Endothelial cell of umbilical vein (primary cell): ENCODE measurements at regions not wholly inside any gene's neighbourhood (a gene's known extent, or its start where the extent isn't known, plus 50 kb on each side); places are given as distances from the start of the nearest gene placed in this dataset.

Source experiments
- BruUV-seq: library from RNA; stranded (reverse); fragments of 400-500 nt; replicated peaks from 2 replicates; lab custom pipeline; 2021; lab: Mats Ljungman, UMichigan
- CTCF ChIA-PET: fragments of 300-600, 350-600 bp; sonication (Branson Sonifier 250); formaldehyde crosslinking; loops from one replicate; lab custom pipeline; 2021; ENCODE audit warnings: antibody characterized with exemption, inconsistent platforms; lab: Charles Lee
- POLR2A ChIA-PET: fragments of 300-600, 350-600 bp; sonication (Branson Sonifier 250); formaldehyde crosslinking; loops from one replicate; lab custom pipeline; 2021; ENCODE audit warnings: antibody characterized with exemption, inconsistent platforms; lab: Charles Lee
- DNase-seq: peaks from one replicate; pipeline ENCODE4 v3.0.0-alpha.2; 2011; ENCODE audit warnings: low read depth, low spot score
- FAIRE-seq: peaks from 2 replicates; lab custom pipeline; 2011; peaks lifted over from hg19 to GRCh38; lab: Jason Lieb, UNC
- H2AFZ ChIP-seq: 2 replicates; pipeline ENCODE4 v1.6.0; 2012; ENCODE audit warnings: low read depth, low read length, control low read depth, inconsistent platforms
- H3K27ac ChIP-seq: 2 replicates; pipeline ENCODE4 v1.5.1; 2011; ENCODE audit warnings: low read depth, mild to moderate bottlenecking, control low read depth, low read length, moderate library complexity; ENCODE audit not compliant: insufficient read depth
- H3K27me3 ChIP-seq, 2 experiments: 2 replicates each; pipeline versions ENCODE4 v1.6.0 to v1.6.1; 2011; ENCODE audit warnings: low read length in 2 of 2, mixed read lengths in 1 of 2; ENCODE audit not compliant: control insufficient read depth in 2 of 2, insufficient read depth in 2 of 2
- H3K36me3 ChIP-seq, 2 experiments: 2 replicates in 1 of 2; 3 replicates in 1 of 2; pipeline ENCODE4 v1.5.1; 2011; ENCODE audit warnings: low read length in 2 of 2, mild to moderate bottlenecking in 1 of 2, moderate library complexity in 1 of 2; ENCODE audit not compliant: control insufficient read depth in 2 of 2, insufficient read depth in 2 of 2; ENCODE audit errors: extremely low read depth in 1 of 2
- H3K4me1 ChIP-seq: 3 replicates; pipeline ENCODE4 v1.5.1; 2011; ENCODE audit warnings: mild to moderate bottlenecking, low read length; ENCODE audit not compliant: control insufficient read depth, insufficient read depth; ENCODE audit errors: extremely low read depth
- H3K4me2 ChIP-seq: 2 replicates; pipeline ENCODE4 v1.6.1; 2011; ENCODE audit warnings: low read length, control low read depth, mixed read lengths; ENCODE audit not compliant: insufficient read depth
- H3K4me3 ChIP-seq, 3 experiments: fragments of 200-600 bp in 1 of 3; sonication (generic), shearing (Covaris generic) in 1 of 3; replicated peaks in 1 of 3; 2 replicates each; pipeline ENCODE4 v1.5.1; 2011 to 2016; ENCODE audit warnings: control low read depth in 3 of 3, low read length in 3 of 3, mild to moderate bottlenecking in 2 of 3, inconsistent platforms in 1 of 3, low read depth in 1 of 3, moderate library complexity in 1 of 3; ENCODE audit not compliant: insufficient read depth in 1 of 3
- H3K79me2 ChIP-seq: 2 replicates; pipeline ENCODE4 v1.6.0; 2012; ENCODE audit warnings: low read length, inconsistent platforms; ENCODE audit not compliant: control insufficient read depth, insufficient read depth
- H3K9ac ChIP-seq: replicated peaks from 2 replicates; pipeline ENCODE3; 2011; ENCODE audit warnings: low read length, control low read depth; ENCODE audit not compliant: insufficient read depth; ENCODE audit errors: extremely low read depth
- H3K9me1 ChIP-seq: replicated peaks from 3 replicates; pipeline ENCODE4 v1.6.0; 2011; ENCODE audit warnings: mild to moderate bottlenecking, low read length; ENCODE audit not compliant: control insufficient read depth, insufficient read depth; ENCODE audit errors: extremely low read depth
- H3K9me3 ChIP-seq: replicated peaks from 2 replicates; pipeline ENCODE4 v1.5.1; 2012; ENCODE audit warnings: low read length, inconsistent platforms; ENCODE audit not compliant: control insufficient read depth, insufficient read depth
- H4K20me1 ChIP-seq: replicated peaks from 2 replicates; pipeline ENCODE3; 2011; ENCODE audit warnings: mild to moderate bottlenecking, low read length; ENCODE audit not compliant: control insufficient read depth, insufficient read depth; ENCODE audit errors: extremely low read depth
- CTCF ChIP-seq, 2 donors: IDR thresholded peaks; 1 replicate in 1 of 2; 2 replicates in 1 of 2; pipeline ENCODE4 v1.5.1; 2011; ENCODE audit warnings: low read length in 2 of 2, mild to moderate bottlenecking in 2 of 2, moderate library complexity in 2 of 2, control low read depth in 1 of 2, inconsistent platforms in 1 of 2, low read depth in 1 of 2; ENCODE audit not compliant: insufficient read depth in 1 of 2; ENCODE audit errors: extremely low read depth in 1 of 2
- EZH2 ChIP-seq: IDR thresholded peaks from 2 replicates; pipeline ENCODE4 v1.6.1; 2012; ENCODE audit warnings: borderline replicate concordance, low read depth, mild to moderate bottlenecking, moderate library complexity, low read length, inconsistent platforms; ENCODE audit not compliant: severe bottlenecking
- FOS ChIP-seq: IDR thresholded peaks from 2 replicates; pipeline ENCODE4 v1.6.1; 2011; ENCODE audit warnings: mild to moderate bottlenecking, low read length, moderate library complexity, borderline replicate concordance; ENCODE audit not compliant: insufficient read depth
- GATA2 ChIP-seq: IDR thresholded peaks from 2 replicates; pipeline ENCODE4 v1.7.0; 2011; ENCODE audit warnings: low read depth, mild to moderate bottlenecking, moderate library complexity, mixed read lengths, low read length; ENCODE audit not compliant: insufficient read length, insufficient read depth
- MAX ChIP-seq: IDR thresholded peaks from 2 replicates; pipeline ENCODE4 v1.6.1; 2011; ENCODE audit not compliant: insufficient read depth, insufficient read length
- dilution Hi-C: fragments of 300-500 bp; cut with MboI; formaldehyde crosslinking; loops from one replicate; pipeline ENCODE4 v1.15.0; 2019; ENCODE audit warnings: low sequenced_read_pairs; ENCODE audit not compliant: extremely low pct_ligation_motif_present
- intact Hi-C: fragments of 100-400 bp; cut with micrococcal nuclease; formaldehyde crosslinking; loops from one replicate; pipeline ENCODE4 v1.10.0; 2022

- Histone ChIP-seq H3K4me1 (no peaks in the 10 kb centered on the region), H3K4me2 (no peak overlapping the region), H3K79me2 (no peaks in the 10 kb centered on the region), H3K27me3 (no peaks in the 10 kb centered on the region), H3K9ac (no peak overlapping the region), H3K9me3 (no peaks in the 10 kb centered on the region), H3K9me1 (no peaks in the 10 kb centered on the region), H2AFZ (no peak overlapping the region), H3K27ac (no peak overlapping the region), H3K4me3 (no peak overlapping the region), H4K20me1 (no peaks in the 10 kb centered on the region), H3K36me3 (no peaks in the 10 kb centered on the region)
- intact Hi-C loops = loop anchor here (10.0 kb wide), 4 partner anchors 169 to 799 kb away; no protein-coding TSS in a partner anchor
- BruUV-seq = no TSS peak
- no peak for FAIRE-seq
- ChIA-PET POLR2A (no interaction called here), CTCF (interaction anchor here (1.4 kb wide), 1 partner anchor 464 kb away, joined by 6 read pairs; no protein-coding TSS in a partner anchor)
- no peak for DNase-seq
- dilution Hi-C loops = no loop called here
- TF ChIP-seq FOS (no peak), EZH2 (no peak)
These were observed 204.6 kb downstream of the ZIC1 start for GRCh38 chr3:147613725-147614124.

- Histone ChIP-seq H3K9me1 (no peaks in the 10 kb centered on the region), H2AFZ (no peak overlapping the region), H3K36me3 (no peaks in the 10 kb centered on the region), H3K4me2 (no peak overlapping the region), H4K20me1 (no peaks in the 10 kb centered on the region), H3K79me2 (no peaks in the 10 kb centered on the region), H3K27me3 (no peaks in the 10 kb centered on the region), H3K9me3 (no peaks in the 10 kb centered on the region), H3K9ac (no peak overlapping the region), H3K4me1 (no peaks in the 10 kb centered on the region), H3K4me3 (no peak overlapping the region), H3K27ac (no peak overlapping the region)
- dilution Hi-C loops = no loop called here
- ChIA-PET POLR2A (no interaction called here), CTCF (interaction anchor here (1.4 kb wide), 1 partner anchor 463 kb away, joined by 6 read pairs; no protein-coding TSS in a partner anchor)
- DNase-seq (no peak), FAIRE-seq (no peak)
- BruUV-seq = no TSS peak
- intact Hi-C loops = loop anchor here (10.0 kb wide), 4 partner anchors 169 to 799 kb away; no protein-coding TSS in a partner anchor
- no peak for TF ChIP-seq FOS
- no peak for TF ChIP-seq GATA2
- TF ChIP-seq MAX = no peak
- no peak for TF ChIP-seq CTCF (IDR thresholded peaks at IDR 0.05; ENCODE audit: extremely low read depth in 1 of 2, insufficient read depth in 1 of 2, low read depth in 1 of 2, low read length in 2 of 2)
These were observed 205.0 kb downstream of the ZIC1 start for GRCh38 chr3:147614210-147614609.
